CD4-positive, alpha-beta T cell treated with Interleukin-15 for 1 hour (primary cell): ENCODE measurements at regions not wholly inside any gene's neighbourhood (a gene's known extent, or its start where the extent isn't known, plus 50 kb on each side); places are given as distances from the start of the nearest gene placed in this dataset.
A peak's percentile ranks its signal among the peaks of the same experiment; 100 is the strongest.
"Not testable (repeated sequence)": the region's sequence is repeated elsewhere in the genome, so short reads cannot be mapped to it uniquely, and the experiment has no call there.

Experiments
- DNase-seq: peaks from one replicate; pipeline ENCODE4 v3.0.0-alpha.2; 2020

- no peak for DNase-seq
Observed at GRCh38 chr1:244271691-244272308, 179.9 kb downstream of the ADSS2 start.

GRCh38 chr1:244272471-244273261 is 179.0 kb downstream of the ADSS2 start:
- DNase-seq = peak; percentile 75

GRCh38 chr1:244273262-244273844 is 178.4 kb downstream of the ADSS2 start:
- DNase-seq = no peak

- DNase-seq = peak; percentile 46
Observed at GRCh38 chr1:244273845-244274619, 177.7 kb downstream of the ADSS2 start.

- DNase-seq = no peak
Observed at GRCh38 chr1:244276646-244277045, 175.1 kb downstream of the ADSS2 start.

- no peak for DNase-seq
Observed at GRCh38 chr1:244280201-244280600, 171.5 kb downstream of the ADSS2 start.

- no peak for DNase-seq
Observed at GRCh38 chr1:244280859-244281258, 170.8 kb downstream of the ADSS2 start.

GRCh38 chr1:244283772-244284171 is 167.9 kb downstream of the ADSS2 start:
- no peak for DNase-seq

GRCh38 chr1:244284641-244285156 is 167.0 kb downstream of the ADSS2 start:
- DNase-seq = no peak

GRCh38 chr1:244286341-244286740 is 165.4 kb downstream of the ADSS2 start:
- DNase-seq = no peak

- DNase-seq = no peak
Observed at GRCh38 chr1:244287726-244288125, 164.0 kb downstream of the ADSS2 start.

GRCh38 chr1:244288663-244289062 is 163.0 kb downstream of the ADSS2 start:
- DNase-seq = no peak

- DNase-seq = no peak
Observed at GRCh38 chr1:244289991-244290785, 161.5 kb downstream of the ADSS2 start.

- no peak for DNase-seq
Observed at GRCh38 chr1:244291236-244292201, 160.2 kb downstream of the ADSS2 start.

GRCh38 chr1:244294599-244295224 is 157.0 kb downstream of the ADSS2 start:
- DNase-seq = no peak

- DNase-seq = no peak
Observed at GRCh38 chr1:244296003-244296402, 155.7 kb downstream of the ADSS2 start.

GRCh38 chr1:244296447-244296846 is 155.3 kb downstream of the ADSS2 start:
- no peak for DNase-seq

- DNase-seq = no peak
Observed at GRCh38 chr1:244297087-244297486, 154.6 kb downstream of the ADSS2 start.

GRCh38 chr1:244297616-244298015 is 154.1 kb downstream of the ADSS2 start:
- DNase-seq = no peak

GRCh38 chr1:244300029-244300375 is 151.7 kb downstream of the ADSS2 start:
- not testable (repeated sequence) for DNase-seq
